NCI-H1694 treated with DMSO at 0.1 percent for 48 hours (cell line): ENCODE measurements at regions not wholly inside any gene's neighbourhood (a gene's known extent, or its start where the extent isn't known, plus 50 kb on each side); places are given as distances from the start of the nearest gene placed in this dataset.
"Not testable (repeated sequence)": the region's sequence is repeated elsewhere in the genome, so short reads cannot be mapped to it uniquely, and the experiment has no call there.

ENCODE experiments used
- DNase-seq: peaks from one replicate; lab custom pipeline; 2025; lab: John Stamatoyannopoulos, UW

DNA sequence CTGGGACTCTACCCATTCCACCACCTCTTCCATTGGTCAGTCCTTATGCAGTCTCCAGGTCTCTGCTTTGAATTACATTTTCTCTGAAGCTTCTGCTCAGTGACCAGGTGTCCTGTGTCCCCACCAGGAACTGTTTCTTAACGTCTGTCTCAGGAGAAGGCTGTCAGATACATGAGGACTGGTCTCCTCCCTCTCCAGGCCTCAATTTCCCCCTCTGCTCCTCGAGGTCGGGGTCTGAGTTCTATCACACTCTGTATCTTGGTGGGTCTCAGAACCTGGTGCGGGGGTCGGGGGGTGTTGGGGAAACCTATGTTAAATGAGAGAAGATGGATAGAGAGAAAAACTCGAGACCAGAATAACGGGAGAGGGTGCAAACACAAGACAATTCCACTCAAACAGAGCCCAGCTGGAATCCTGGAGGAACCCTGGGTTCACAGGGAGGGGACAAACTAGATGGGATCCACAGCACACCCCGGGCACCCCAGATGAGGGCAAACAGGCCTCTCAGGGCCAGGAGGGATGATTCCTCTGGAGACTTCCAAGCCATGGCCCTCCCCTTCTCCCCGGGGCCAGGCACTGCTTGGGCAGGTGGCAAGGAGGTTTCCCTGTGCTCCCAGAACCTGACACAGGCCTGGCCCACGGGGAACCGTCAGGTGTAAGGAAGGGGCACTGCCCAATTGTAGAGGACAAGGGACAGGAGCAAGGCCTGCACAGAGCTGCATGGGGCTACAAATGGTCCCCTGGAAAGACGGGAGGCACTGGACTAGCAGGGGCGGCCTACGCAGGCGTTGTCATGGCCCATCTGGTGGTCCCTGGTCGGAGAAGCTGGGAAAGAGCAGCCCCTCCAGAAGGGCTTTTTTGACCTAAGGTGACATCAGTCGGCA lies 313.2 kb upstream of the DIO3 start:
- DNase-seq: no peak

DNA sequence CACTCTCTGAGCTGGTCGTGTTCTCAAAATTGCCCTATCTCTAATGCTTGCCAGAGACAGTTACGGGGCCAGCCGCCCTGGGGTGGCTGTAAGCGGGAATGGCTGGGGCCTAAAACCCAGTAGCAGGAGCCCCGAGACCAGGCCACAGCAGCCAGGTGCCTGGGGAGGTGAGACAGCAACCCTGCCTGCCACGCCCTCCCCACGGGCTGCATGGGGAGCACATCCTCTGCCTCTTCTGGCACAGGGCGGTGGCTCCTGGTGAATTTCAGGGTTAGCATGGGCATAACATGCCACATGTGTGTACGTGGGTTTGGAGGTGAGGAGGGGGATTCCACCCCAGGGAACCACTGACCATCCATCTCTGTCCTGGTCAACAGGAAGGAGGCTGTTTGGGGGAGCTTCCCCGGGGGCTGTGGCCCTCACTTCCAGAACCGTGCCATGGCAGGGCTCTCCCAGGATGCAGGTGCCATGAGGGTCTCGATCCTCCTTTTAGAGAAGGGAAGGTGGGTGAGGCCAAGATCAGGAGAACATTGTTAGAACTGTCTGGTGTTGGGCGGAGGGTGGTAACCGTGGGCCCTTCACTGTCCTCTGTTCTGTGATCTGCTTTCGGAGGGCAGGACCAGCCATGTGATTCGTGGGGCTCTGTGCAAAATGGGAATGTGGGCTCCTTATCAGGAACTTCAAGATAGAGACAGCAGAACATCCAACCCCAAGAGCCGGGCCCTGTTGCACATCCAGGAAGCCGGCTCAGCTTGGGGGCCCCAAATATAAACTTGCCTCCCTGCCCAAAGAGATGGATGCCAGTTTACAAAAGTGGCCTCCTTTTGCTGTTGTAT lies 312.2 kb upstream of the DIO3 start:
- no peak for DNase-seq

DNA sequence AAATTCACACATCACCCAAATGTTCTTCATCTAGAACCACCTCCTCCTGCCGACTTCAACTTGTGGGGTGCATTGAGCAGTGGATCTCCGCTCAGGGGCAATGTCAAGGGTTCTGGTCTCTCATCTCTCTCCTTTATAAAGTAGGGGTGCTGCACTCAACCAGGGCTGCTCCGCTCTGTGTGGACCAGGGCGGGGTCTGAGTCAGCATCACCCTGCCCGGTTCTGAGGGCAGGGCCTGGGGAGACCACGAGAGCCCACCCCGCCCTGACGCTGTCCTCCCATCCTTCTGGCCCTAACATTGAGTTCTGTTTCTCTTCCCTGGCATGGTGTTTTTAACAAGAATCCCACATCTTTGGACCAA lies 311.6 kb upstream of the DIO3 start:
- DNase-seq: no peak

DNA sequence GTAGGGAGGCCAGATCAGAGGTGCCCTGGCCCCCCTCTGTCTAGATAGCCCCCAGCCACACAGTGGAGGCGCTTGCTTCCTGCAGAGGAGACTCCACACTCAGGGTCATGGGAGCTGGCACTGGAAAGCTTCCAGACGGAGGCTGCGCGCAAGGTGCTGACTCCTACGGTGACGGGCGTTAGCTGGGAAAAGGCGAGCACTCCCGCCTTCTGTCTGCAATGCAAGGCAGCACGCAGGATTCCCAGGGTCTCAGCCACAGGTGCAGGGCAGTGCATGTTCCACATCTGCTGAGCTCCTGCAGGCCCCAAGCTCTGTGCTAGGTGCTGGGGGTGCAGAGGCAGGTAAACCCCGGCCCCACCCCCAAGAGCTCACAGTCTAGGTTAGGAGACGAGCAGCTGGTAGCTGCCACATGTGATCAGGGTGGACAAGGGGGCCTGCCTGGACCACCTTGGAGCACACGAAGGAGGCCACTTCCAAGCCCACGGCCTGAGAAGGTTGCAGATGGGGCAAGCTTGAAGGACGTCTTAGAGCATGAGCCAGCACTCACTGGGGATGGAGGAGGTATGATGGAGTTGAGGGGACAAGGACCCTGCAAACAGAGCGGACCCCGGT lies 310.9 kb upstream of the DIO3 start:
- DNase-seq: no peak

DNA sequence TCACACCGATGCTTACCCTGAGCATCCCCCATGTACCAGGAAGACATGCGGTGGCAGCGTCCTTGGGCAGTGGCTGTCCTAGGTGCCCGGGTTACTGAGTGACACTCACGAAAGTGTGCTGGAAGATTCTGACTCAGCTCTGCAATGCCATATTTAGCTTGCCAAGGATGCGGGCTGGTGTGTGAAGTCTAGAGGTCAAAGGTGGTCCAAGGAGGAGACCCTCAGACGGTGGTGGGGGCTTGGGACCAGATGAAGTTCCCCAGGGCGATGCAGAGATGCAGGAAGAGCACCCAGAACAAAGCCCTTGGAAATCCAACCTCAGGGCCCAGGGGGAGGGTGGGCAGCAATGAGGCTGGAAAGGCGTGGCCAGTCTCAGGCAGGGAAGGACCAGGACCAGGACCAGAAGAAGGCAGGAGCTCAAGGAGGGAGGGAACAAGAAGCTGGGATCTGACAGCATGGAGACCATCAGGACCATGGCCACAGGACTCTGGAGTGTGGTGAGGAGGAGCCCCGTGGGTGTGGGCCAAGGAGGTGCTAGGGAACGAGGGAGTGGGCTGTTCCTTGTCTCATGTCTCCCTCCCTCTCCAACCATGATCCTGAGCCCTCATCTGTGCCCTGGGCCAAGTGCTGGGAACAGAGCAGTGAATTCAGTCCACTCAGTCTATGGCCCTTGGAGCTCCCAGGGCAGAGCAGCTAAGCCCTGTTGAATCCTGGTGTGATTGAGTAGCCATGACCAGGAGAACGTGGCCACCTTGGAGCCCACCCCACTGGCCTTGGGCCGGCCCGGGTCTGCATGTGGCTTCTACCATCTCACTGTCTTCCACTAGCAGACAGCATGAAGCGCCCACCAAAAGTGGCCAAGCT lies 310.1 kb upstream of the DIO3 start:
- DNase-seq: no peak

DNA sequence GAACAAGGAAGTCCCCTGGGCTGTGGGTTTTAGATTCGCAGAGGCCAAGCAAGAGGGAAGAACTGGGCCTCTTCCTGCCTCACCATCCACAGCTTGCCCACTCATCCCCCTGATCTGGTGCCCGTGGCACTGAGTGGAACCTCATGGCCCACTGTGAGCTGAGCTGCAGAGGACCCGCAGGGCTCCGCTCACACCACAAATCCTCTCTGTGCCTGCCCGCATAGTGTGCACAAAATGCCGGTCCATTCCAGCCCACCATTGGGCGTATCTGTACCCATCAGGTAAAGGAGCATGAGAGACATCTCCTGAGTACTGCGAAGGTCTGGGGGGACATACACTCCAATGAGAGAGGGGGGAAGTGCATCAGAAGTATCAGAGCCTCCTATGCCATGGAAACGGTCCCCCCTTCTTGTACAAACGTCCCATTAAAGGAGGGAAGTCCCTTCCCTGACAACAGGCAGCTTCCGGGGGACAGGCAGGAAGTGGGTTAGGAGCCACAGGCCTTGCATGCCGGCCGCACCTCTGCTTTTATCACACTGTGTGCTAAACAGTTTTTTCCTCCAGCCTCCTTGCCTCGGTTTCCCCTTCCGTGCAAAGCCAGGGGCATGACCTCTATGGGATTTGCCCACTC lies 309.4 kb upstream of the DIO3 start:
- no peak for DNase-seq

DNA sequence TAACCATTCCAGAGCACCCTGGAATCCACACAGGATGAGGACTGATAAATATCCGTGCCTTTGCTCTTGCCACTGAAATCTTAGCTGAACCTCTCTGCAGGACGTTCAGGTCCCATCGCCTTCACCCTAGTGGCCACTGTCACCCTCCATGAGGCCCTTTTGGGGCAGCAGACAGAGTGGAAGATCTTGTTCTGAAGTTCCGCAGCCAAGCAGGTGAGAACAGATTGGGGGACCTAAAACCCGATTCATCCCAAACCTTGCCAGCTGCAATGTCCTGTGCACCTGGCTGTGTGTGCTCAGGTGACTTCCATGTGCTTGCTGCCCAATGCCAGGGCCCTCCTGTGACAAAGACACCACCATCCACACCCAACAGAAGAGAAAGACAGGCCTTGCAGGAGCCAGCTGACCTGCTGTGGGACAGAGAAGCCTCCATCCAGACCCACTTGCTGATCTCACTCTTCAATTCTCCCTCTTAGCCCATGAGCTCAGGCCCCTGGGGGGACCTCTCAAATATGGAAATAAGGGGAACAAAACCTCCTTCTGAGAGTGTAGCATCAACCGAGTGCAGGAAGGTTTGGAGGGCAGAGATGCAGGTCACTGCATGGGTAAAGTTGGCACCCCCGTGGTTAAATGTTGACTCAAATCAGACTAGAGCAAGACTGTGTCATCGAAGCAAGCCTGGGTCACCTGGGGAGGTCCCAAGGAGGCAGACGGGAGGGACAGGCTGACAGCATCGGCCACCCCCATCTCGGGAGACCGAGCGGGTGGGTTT lies 308.7 kb upstream of the DIO3 start:
- no peak for DNase-seq

DNA sequence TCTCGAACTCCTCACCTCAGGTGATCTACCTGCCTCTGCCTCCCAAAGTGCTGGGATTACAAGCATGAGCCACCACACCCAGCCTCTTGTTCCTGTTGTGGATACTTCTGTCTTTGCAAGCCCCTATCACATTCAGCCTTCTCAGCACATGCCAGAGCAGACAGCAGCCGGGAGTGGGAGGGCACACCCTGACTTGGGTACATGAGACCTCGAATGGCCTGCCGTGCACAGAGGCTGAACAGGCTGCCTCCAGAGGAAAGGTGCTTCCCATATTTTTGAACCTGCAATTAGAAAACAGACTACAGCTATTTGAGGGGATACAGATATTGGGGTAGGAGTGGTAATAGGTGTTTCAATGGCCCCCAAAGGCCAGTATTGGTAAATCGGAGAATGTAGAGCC lies 307.3 kb upstream of the DIO3 start:
- DNase-seq: no peak

DNA sequence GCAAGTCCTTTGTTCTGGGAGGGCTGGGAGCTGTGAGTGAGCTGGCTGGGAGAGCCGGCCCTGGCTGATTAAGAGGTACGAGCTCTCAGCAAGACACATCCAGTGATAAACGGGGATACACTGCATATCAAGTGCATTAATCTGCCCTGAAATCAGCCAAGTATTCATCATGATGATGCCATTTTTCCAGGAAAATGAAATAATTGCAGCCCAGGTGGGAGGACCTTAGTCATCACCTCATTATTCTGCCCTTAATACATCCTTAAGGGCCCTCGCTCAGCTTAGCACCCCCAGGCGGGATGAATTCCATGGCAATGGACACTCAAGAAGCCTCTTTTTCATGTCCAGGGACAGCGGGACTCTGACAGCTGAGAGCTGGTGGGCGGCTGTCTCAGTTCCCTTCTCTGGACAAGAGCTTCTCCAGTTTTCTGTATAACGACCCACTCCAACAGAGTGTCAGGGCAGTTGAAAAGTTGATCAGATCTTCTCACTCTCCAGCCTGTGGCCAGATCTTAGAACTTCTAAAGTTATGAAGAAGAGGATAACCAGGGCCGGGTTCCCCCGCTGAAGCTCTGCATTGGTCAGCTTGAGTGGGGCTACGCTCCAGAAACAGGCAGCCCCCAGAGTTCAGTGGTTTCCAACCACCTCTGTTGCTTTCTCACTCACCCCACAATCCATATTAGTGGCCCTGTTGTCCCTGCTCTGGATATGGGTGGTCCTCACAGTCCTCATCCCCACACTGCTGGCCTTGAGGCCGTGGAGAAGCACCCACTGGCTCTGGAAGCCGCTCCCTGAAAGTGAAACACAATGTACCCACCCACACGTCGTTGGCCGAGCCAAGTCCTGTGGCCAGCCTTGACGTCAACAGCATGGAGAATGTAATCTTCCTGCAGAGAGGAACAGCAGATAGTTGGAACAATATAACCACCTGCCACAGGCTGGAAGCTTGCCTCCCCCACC lies 306.2 kb upstream of the DIO3 start:
- DNase-seq: no peak

DNA sequence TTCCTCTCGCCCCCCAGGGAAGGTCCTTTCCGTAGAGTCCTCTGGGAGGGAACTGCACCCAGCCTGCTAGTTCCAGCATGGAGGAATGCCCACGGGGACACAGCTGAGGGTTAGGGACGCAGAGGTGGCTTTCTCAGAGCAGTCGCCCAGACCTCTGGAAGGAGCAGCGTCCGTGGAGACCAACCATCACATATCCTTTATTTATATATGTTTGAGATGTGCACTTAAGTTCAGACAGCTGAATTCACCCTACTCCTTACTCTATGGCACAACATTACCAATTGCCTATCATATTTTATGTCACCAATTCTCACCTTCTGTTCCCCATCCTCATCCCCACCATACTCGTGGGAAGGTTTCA lies 305.6 kb upstream of the DIO3 start:
- no peak for DNase-seq

DNA sequence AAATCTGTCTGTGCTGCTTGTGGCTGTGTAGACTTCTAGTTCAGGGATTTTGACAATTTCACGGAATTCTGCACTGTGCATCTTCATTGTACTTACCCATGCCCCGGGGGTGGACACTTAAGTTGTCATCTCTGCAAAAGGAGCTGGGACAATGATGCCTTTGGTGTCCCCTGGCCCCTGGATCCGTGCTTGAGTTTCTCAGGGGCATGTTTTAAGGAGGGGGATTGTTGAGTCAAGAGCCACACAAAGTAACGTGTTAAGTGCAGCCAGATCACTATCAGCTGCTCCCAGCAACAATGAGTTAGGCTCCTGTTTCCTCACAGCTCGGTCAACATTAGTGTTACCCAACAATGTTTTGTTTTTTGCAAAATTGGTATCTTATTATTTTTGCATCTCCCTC lies 305.0 kb upstream of the DIO3 start:
- DNase-seq: no peak

DNA sequence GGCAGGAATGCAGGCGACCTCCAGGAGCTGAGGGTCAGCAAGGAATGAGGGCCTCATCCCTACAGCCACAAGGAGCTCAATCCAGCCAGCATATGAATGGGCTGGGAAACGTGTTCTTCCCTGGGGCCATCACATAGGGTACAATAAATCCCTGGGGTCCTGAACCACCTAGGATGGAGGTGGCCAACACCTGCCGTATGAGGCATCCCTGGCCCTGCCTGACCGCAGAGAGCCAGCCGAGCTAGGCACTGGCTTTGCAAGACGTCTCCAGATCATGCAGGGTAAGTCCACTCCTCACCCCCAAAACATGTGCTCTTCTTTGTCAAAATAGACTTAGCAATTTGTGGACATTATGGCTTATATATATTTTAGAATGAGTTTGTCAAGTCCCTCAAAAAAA lies 303.7 kb upstream of the DIO3 start:
- DNase-seq: no peak

DNA sequence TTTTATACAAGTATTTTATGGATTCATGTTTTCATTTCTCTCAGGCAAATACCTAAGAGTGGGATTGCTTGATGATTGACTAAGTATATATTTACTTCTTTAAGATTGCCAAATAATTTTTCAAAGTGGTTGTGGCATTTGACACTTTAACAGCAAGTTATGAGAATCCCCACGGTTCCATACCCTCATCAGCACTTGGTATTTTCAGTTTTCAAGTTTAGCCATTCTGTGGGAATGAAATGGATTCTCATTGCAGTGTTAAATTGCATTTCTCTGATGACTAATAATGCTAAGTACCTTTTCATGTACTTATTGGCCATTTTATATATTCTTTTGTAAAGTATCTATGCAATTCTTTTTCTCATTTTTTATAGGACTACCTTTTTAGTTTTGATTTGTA lies 301.5 kb upstream of the DIO3 start:
- no peak for DNase-seq

DNA sequence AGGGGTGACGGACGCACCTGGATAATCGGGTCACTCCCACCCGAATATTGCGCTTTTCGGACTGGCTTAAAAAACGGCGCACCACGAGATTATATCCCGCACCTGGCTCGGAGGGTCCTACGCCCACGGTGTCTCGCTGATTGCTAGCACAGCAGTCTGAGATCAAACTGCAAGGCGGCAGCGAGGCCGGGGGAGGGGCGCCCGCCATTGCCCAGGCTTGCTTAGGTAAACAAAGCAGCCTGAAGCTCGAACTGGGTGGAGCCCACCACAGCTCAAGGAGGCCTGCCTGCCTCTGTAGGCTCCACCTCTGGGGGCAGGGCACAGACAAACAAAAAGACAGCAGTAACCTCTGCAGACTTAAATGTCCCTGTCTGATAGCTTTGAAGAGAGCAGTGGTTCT lies 294.9 kb upstream of the DIO3 start:
- DNase-seq: not testable (repeated sequence)

DNA sequence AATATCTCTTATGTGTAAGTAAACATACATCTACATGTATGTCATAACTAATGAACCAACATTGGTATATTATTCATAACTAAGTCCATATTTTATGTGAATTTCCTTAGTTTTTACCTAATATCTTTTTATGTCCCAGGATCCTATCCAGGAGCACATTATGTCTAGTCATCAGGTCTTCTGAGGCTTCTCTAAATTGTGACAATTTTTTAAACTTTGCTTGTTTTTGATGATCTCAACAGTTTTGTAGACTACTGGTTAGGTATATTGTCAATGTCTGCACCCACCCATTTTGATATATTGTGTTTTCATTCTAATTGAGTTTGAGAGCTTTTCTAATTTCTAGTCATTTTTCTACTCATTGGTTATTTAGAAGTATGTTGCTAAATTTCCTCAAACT lies 288.2 kb upstream of the DIO3 start:
- DNase-seq: no peak

DNA sequence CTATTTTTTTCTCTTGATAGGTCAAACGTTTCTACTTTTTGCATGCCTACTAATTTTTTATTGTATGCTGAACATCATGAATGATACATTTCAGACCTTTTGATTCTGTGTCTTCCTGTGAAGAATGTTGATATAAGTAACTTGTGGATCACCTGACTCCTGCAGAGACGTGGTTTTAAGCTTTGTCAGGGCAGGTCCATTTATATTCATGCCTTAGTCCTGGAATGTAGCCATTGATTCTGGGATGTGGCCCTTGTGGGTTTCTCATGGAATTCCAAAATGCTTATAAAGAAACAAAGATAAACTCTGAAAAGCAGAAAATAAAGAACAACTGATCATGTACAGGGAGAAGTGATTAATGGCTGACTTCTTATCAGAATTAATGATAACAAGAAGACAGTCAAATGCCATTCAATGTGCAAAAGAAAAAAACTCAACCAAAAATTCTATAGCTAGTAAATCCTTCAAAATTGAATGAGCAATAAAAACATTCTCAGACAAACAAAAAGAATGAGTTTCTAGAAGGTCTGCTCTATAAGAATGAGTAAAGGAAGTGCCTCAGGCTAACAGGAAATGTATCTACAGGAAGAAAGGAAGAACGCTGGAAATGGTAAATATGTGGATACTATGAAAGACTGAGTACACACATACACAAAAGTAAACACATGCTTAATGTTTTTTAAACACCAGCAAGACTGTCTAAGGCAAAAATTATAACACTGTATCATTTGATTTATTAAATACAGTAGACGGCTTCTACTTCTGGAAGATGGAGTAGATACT lies 284.8 kb upstream of the DIO3 start:
- DNase-seq: no peak

DNA sequence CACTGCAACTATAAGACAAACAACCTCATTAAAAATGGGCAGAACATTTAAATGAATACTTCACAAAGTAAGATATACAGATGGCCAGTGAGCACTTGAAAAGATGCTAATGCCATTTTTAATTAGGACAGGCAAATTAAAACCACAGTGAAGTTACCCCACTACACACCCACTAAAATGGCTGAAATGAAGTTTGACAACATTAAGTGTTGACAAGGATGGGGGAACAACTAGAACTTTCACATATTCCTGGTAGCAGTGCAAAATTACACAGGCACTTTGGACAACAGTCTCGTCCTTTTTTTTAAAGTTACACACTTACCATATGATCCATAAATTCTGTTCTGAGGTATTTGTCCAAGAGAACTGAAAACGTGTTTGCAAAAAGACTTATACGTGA lies 278.9 kb upstream of the DIO3 start:
- no peak for DNase-seq

DNA sequence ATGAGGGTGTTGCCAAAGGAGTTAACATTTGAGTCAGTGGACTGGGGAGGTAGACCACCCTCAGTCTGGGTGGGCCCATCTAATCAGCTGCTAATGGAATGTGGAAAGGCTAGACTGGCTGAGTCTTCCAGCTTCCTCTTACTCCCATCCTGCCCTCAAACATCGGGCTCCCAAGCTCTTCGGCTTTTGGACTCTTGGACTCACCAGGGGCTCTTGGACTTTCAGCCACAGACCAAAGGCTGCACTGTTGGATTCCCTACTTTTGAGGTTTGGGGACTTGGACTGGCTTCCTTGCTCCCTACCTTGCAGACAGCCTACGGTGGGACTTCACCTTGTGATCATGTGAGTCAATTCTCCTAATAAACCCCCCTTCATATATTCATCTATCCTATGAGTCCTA lies 276.6 kb upstream of the DIO3 start:
- DNase-seq: no peak
